ENCODE measurements at regions not wholly inside any gene's neighbourhood (a gene's known extent, or its start where the extent isn't known, plus 50 kb on each side); places are given as distances from the start of the nearest gene placed in this dataset.

- TF ChIP-seq, protein P1, sequence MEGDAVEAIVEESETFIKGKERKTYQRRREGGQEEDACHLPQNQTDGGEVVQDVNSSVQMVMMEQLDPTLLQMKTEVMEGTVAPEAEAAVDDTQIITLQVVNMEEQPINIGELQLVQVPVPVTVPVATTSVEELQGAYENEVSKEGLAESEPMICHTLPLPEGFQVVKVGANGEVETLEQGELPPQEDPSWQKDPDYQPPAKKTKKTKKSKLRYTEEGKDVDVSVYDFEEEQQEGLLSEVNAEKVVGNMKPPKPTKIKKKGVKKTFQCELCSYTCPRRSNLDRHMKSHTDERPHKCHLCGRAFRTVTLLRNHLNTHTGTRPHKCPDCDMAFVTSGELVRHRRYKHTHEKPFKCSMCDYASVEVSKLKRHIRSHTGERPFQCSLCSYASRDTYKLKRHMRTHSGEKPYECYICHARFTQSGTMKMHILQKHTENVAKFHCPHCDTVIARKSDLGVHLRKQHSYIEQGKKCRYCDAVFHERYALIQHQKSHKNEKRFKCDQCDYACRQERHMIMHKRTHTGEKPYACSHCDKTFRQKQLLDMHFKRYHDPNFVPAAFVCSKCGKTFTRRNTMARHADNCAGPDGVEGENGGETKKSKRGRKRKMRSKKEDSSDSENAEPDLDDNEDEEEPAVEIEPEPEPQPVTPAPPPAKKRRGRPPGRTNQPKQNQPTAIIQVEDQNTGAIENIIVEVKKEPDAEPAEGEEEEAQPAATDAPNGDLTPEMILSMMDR (IDR thresholded peaks at IDR 0.05; ENCODE audit: low read depth, low read length): no peak
- no peak overlapping the region for H3K4me3 ChIP-seq (ENCODE audit: low read depth, low read length)
Measured at GRCh38 chr2:16290311-16291020, 350.1 kb downstream of the MYCN start.

- no peak overlapping the region for H3K4me3 ChIP-seq (ENCODE audit: low read depth, low read length)
- TF ChIP-seq, protein P1 (IDR thresholded peaks at IDR 0.05; ENCODE audit: low read depth, low read length): no peak
Measured at GRCh38 chr2:16288371-16289112, 348.2 kb downstream of the MYCN start.

DNA sequence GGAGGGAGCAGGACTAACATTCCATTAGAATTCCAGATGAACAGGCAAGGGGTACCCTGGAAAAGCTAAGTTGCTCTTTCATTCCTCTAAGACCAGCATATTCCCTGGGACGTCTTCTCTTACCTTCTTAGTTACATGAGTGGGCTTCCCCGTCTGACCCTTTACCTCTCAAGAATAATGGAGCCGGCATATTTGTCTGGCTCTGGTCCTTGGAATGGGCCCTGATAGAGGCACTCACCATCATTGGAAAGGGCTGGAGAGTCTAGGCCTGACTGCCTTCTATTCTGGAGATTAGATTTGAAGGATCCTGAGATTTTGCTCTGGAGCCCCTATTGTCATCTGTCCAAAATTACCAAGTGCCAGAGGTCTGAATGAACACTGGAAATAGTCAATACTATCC lies 347.5 kb downstream of the MYCN start:
- TF ChIP-seq, protein P1 (IDR thresholded peaks at IDR 0.05; ENCODE audit: low read depth, low read length): no peak
- H3K4me3 ChIP-seq (ENCODE audit: low read depth, low read length): no peak overlapping the region

- no peak overlapping the region for H3K4me3 ChIP-seq (ENCODE audit: low read depth, low read length)
- TF ChIP-seq, protein P1 (IDR thresholded peaks at IDR 0.05; ENCODE audit: low read depth, low read length): no peak
Measured at GRCh38 chr2:16287281-16287680, 346.9 kb downstream of the MYCN start.

DNA sequence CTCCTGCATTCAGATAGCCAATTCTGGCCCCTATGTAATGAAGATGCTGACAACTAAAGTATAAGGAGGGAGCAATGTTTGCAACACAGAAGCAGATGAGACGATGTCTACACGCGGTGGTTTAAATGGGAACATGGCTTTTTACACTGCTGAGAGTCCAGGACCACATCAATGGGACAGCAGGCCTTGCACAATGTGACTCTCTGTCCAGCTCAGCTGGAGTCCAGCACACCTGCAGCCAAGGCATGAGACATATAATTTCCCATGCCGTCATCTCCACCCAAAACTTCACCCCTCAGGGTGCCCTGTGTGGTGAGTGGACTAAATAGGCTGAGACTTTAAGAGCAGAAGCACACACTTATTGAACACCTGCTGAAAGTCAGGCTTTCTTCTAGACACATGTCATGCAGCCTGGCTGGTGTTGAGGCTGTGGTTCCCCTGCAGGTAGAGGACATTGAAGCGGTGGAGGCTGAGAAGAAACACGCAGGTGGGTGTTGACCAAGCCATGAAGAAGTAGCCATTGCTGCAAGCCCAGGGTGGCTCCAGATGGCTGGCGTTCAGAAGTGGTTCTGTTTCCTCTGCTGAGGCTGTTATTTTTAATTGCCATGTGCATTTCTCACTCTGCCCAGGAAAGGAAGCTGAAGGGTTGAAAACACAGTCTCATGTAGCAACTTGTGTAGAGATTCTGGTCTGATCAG lies 345.6 kb downstream of the MYCN start:
- H3K4me3 ChIP-seq (ENCODE audit: low read depth, low read length): no peak overlapping the region
- TF ChIP-seq, protein P1 (IDR thresholded peaks at IDR 0.05; ENCODE audit: low read depth, low read length): no peak

GRCh38 chr2:16284941-16285625 lies 344.7 kb downstream of the MYCN start:
- no peak overlapping the region for H3K4me3 ChIP-seq (ENCODE audit: low read depth, low read length)
- TF ChIP-seq, protein P1 (IDR thresholded peaks at IDR 0.05; ENCODE audit: low read depth, low read length): no peak
